Epithelial cell of prostate (primary cell): ENCODE measurements at regions not wholly inside any gene's neighbourhood (a gene's known extent, or its start where the extent isn't known, plus 50 kb on each side); places are given as distances from the start of the nearest gene placed in this dataset.
"Not testable (repeated sequence)": the region's sequence is repeated elsewhere in the genome, so short reads cannot be mapped to it uniquely, and the experiment has no call there.

ENCODE experiments used
- DNase-seq: peaks from one replicate; pipeline ENCODE4 v3.0.0-alpha.2; 2011; ENCODE audit warnings: low read depth, low spot score
- H3K27ac ChIP-seq: fragments of 450-650 bp; 2 replicates; pipeline ENCODE4 v1.5.1; 2017; ENCODE audit warnings: mild to moderate bottlenecking

DNA sequence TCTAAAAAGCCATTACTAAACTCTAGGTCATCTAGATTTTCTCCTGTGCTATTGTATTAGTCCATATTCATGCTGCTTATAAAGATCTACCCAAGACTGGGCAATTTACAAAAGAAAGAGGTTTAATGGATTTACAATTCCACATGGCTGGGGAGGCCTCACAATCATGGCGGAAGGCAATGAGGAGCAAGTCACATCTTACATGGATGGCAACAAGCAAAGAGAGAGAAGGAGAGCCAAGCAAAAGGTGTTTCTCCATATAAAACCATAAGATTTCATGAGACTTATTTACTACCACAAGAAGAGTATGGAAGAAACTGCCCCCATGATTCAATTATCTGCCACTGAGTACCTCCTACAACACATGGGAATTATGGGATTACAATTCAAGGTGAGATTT is 69.6 kb upstream of the CCDC6 start:
- DNase-seq, H3K27ac ChIP-seq: not testable (repeated sequence)

- H3K27ac ChIP-seq, result no peak overlapping the region
- no peak for DNase-seq
These were observed 65.6 kb upstream of the CCDC6 start for GRCh38 chr10:59971915-59972314.

GRCh38 chr10:59970396-59971368 is 64.3 kb upstream of the CCDC6 start:
- DNase-seq, result no peak
- H3K27ac ChIP-seq, result no peak overlapping the region

DNA sequence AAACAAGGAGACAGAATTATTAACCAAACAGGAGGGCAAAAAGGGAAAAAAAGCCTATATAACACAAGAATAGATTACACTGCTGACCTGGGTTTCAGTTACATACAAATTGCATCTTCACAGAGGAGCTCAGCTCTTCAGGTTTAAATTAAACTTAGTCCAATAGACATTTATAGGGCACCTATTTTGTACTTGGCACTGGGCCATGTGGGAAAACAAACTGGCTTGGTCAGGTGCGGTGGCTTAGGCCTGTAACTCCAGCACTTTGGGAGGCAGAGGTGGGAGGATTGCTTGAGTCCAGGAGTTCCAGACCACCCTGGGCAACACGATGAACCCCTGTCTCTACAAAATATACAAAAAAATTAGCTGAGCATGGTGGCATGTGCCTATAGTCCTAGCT is 62.3 kb upstream of the CCDC6 start:
- no peak for DNase-seq
- no peak overlapping the region for H3K27ac ChIP-seq

- DNase-seq, result no peak
- H3K27ac ChIP-seq, result no peak overlapping the region
These were observed 60.7 kb upstream of the CCDC6 start for GRCh38 chr10:59967079-59967478.

DNA sequence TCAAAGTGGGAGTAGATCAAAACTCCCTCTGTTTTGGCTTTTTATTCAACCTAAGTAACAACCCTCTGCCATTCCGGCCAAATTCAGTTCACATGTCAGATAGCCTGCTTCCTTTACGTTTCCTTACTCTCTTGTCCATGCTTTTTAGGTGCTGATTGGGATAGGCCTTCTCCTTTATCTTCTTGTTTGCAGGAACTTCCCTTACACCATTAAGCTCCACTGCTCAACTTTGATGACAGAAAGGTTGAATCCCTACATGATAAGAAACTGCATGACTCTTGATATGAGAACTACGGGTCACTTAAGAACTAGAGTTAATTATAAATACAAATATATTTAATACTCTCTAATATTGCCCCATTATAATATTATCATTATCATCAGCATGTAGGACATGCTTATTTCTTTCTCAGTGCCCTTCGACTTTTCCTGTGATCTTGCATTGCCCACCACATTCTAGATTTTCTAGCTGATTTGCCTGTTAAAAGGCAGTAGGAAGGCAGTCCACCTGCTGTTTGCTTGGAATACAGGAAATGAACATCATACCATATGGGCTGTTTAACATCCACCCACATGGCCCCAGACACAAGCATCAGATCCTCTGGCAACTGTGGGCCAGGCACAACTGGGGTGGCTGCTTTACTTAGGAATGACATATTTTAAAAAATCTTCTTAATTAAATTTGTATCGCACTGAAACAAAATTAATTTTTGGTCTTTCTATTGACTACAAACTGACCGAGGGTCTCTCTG is 59.7 kb upstream of the CCDC6 start:
- H3K27ac ChIP-seq, result peak overlapping the region; percentile 78
- DNase-seq, result no peak

GRCh38 chr10:59962756-59963155 is 56.4 kb upstream of the CCDC6 start:
- DNase-seq, result no peak
- no peak overlapping the region for H3K27ac ChIP-seq

DNA sequence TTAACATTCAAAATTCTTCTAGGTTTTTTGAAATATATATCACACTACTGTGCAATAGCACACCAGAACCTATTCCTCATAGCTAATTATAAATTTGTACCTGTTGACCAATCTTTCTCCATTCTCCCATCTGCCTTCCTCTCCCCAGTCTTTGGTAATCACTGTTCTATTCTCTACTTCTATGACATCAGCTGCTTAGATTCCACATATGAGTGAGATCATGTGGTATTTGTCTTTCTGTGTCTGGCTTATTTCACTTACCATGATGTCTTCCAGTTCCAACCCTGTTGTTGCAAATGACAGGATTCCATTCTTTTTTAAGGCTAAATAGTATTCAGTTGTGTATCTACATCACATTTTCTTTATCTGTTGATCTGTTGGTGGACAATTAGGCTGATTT is 54.4 kb upstream of the CCDC6 start:
- no peak for DNase-seq

GRCh38 chr10:59959504-59960018 is 53.2 kb upstream of the CCDC6 start:
- no peak overlapping the region for H3K27ac ChIP-seq
- DNase-seq, result no peak

More for the DNA sequence above, 54.4 kb upstream of the CCDC6 start:
- no peak overlapping the region for H3K27ac ChIP-seq

DNA sequence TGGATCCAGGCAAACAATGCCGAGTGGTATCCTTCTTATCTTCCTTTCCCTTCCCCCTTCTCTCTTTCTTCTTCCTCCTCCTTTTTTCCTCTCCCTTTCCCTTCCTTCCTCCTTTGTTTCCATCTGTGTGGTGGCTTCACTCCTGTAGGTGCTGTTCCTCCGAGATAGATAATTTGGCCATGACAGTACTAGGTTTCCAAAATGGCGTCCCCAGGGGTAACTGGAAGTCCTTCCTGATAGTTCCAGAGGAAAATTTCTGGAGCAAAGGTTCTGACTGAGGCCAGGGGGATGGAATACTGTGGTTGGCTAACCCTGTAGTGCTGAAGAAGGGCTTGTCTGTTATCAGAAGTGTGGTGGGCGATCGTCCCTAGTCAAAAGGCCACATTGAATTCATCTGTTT is 52.5 kb upstream of the CCDC6 start:
- no peak for DNase-seq
- H3K27ac ChIP-seq, result no peak overlapping the region

DNA sequence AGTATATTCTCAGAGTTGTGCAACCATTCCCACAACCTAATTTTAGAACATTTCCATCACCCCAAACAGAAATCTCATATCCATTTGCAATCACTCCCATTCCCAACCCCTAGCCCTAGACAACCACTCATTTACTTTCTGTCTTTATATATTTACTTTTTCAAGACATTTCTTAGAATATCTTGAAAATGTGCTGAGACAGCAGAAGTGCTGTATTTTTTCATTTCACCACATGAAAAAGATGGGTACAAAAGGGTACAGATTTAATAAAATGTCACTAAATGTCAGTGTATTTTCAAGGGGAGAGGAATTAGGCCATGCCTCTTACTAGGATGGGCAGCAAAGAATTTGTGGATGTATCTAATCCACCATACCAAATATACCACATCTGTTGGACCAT is 51.6 kb upstream of the CCDC6 start:
- no peak for DNase-seq
- no peak overlapping the region for H3K27ac ChIP-seq
